ENCODE measurements at regions not wholly inside any gene's neighbourhood (a gene's known extent, or its start where the extent isn't known, plus 50 kb on each side); places are given as distances from the start of the nearest gene placed in this dataset.

DNA sequence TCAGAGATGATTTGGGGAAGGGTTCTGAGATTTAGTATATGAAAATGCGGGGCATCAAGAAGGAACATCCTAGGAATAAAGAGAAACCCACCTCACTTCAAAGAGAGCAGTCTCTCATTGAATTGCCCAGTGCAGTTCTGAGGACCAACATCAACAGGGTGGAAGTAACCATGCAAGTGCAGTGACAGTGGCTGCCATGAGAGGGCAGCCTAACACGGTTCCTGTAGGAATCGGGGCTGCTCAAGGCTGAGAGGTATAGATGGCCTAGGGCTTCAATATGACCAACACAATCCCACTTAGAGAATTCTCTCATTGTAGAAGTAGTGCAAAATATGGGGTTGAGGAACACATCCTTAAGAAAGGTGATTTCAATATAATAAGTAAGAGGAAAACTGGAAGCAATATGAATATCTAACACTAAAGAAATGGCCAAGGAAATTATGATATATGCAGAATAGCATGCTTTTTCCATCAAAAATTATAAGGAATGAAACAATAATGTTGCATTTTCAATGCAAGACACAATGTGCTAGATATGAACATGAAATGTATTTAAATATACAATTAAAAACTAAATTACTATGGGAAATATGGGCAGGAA lies 51.1 kb upstream of the ARRDC4 start:
- POLR2A ChIA-PET, result no interaction called here
- 0% methylated on average over 3 of the region's 3 CpGs for WGBS (ENCODE audit: insufficient coverage, low coverage, missing lambda C conversion rate)
- TF ChIP-seq ZNF311 (CRISPR knock-in tag; IDR thresholded peaks at IDR 0.05), result no peak
- TF ChIP-seq NR1H2 (CRISPR knock-in tag; IDR thresholded peaks at IDR 0.05), result no peak
- TF ChIP-seq ZNF263 (CRISPR knock-in tag; IDR thresholded peaks at IDR 0.05; ENCODE audit: borderline replicate concordance), result no peak
- TF ChIP-seq, protein P1, sequence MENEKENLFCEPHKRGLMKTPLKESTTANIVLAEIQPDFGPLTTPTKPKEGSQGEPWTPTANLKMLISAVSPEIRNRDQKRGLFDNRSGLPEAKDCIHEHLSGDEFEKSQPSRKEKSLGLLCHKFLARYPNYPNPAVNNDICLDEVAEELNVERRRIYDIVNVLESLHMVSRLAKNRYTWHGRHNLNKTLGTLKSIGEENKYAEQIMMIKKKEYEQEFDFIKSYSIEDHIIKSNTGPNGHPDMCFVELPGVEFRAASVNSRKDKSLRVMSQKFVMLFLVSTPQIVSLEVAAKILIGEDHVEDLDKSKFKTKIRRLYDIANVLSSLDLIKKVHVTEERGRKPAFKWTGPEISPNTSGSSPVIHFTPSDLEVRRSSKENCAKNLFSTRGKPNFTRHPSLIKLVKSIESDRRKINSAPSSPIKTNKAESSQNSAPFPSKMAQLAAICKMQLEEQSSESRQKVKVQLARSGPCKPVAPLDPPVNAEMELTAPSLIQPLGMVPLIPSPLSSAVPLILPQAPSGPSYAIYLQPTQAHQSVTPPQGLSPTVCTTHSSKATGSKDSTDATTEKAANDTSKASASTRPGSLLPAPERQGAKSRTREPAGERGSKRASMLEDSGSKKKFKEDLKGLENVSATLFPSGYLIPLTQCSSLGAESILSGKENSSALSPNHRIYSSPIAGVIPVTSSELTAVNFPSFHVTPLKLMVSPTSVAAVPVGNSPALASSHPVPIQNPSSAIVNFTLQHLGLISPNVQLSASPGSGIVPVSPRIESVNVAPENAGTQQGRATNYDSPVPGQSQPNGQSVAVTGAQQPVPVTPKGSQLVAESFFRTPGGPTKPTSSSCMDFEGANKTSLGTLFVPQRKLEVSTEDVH (IDR thresholded peaks at IDR 0.05; ENCODE audit: low read depth, partially characterized antibody), result no peak
- TF ChIP-seq ESRRA (IDR thresholded peaks at IDR 0.05; ENCODE audit: borderline replicate concordance, low read depth), result no peak
- TF ChIP-seq PREB (CRISPR knock-in tag; IDR thresholded peaks at IDR 0.05), result no peak
- no peak for TF ChIP-seq SLC30A9 (CRISPR knock-in tag; IDR thresholded peaks at IDR 0.05)
- TF ChIP-seq, protein P2, sequence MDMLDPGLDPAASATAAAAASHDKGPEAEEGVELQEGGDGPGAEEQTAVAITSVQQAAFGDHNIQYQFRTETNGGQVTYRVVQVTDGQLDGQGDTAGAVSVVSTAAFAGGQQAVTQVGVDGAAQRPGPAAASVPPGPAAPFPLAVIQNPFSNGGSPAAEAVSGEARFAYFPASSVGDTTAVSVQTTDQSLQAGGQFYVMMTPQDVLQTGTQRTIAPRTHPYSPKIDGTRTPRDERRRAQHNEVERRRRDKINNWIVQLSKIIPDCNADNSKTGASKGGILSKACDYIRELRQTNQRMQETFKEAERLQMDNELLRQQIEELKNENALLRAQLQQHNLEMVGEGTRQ (CRISPR knock-in tag; IDR thresholded peaks at IDR 0.05), result no peak
- no peak for TF ChIP-seq ZFX (CRISPR knock-in tag; IDR thresholded peaks at IDR 0.05)
- no peak for TF ChIP-seq GATAD2A (IDR thresholded peaks at IDR 0.05)
- TF ChIP-seq SRF (CRISPR knock-in tag; IDR thresholded peaks at IDR 0.05), result peak in 1 of 2 experiments; percentile 50; a peak in 1 of 4 replicates
- TF ChIP-seq, protein P3, sequence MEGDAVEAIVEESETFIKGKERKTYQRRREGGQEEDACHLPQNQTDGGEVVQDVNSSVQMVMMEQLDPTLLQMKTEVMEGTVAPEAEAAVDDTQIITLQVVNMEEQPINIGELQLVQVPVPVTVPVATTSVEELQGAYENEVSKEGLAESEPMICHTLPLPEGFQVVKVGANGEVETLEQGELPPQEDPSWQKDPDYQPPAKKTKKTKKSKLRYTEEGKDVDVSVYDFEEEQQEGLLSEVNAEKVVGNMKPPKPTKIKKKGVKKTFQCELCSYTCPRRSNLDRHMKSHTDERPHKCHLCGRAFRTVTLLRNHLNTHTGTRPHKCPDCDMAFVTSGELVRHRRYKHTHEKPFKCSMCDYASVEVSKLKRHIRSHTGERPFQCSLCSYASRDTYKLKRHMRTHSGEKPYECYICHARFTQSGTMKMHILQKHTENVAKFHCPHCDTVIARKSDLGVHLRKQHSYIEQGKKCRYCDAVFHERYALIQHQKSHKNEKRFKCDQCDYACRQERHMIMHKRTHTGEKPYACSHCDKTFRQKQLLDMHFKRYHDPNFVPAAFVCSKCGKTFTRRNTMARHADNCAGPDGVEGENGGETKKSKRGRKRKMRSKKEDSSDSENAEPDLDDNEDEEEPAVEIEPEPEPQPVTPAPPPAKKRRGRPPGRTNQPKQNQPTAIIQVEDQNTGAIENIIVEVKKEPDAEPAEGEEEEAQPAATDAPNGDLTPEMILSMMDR (IDR thresholded peaks at IDR 0.05 in 2 of 3, conservative IDR thresholded peaks at IDR 0.05 in 1 of 3; ENCODE audit: insufficient read depth in 2 of 3, low read depth in 1 of 3, low read length in 3 of 3), result peak; percentile 81 to 88 (median 86)
- TF ChIP-seq PHB2 (IDR thresholded peaks at IDR 0.05; ENCODE audit: low read depth), result no peak
- TF ChIP-seq, protein P4, sequence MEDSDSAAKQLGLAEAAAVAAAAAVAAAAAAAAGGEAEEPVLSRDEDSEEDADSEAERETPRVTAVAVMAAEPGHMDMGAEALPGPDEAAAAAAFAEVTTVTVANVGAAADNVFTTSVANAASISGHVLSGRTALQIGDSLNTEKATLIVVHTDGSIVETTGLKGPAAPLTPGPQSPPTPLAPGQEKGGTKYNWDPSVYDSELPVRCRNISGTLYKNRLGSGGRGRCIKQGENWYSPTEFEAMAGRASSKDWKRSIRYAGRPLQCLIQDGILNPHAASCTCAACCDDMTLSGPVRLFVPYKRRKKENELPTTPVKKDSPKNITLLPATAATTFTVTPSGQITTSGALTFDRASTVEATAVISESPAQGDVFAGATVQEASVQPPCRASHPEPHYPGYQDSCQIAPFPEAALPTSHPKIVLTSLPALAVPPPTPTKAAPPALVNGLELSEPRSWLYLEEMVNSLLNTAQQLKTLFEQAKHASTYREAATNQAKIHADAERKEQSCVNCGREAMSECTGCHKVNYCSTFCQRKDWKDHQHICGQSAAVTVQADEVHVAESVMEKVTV (CRISPR knock-in tag; IDR thresholded peaks at IDR 0.05), result peak; percentile 70

More for the DNA sequence above, 51.1 kb upstream of the ARRDC4 start:
- Histone ChIP-seq H3K9ac (ENCODE audit: insufficient read depth in 1 of 2, low read depth in 2 of 2, low read length in 2 of 2) (no peak overlapping the region), H3K27me3 (ENCODE audit: control insufficient read depth in 2 of 2, insufficient read depth in 2 of 2, low read length in 2 of 2) (peaks cover 18 to 21% of the 10 kb centered on the region in 2 experiments), H3K4me3 (no peak overlapping the region), H3K79me2 (ENCODE audit: control insufficient read depth, insufficient read depth, low read length) (no peaks in the 10 kb centered on the region), H3K9me3 (replicated peaks; ENCODE audit: control insufficient read depth, insufficient read depth, low read depth, low read length) (no peaks in the 10 kb centered on the region), H4K20me1 (replicated peaks; ENCODE audit: control insufficient read depth, insufficient read depth, low read length) (no peaks in the 10 kb centered on the region), H3K4me2 (ENCODE audit: insufficient read depth, low read length) (no peak overlapping the region), H3K36me3 (ENCODE audit: control insufficient read depth, insufficient read depth, low read length) (no peaks in the 10 kb centered on the region), H3K9me1 (ENCODE audit: control insufficient read depth, insufficient read depth, low read length) (no peaks in the 10 kb centered on the region), H2AFZ (ENCODE audit: low read depth, low read length) (no peak overlapping the region), H3K4me1 (replicated peaks in 1 of 2; ENCODE audit: control insufficient read depth in 2 of 2, insufficient read depth in 2 of 2, low read length in 2 of 2) (no peaks in the 10 kb centered on the region), H3K27ac (ENCODE audit: extremely low read depth, low read depth, low read length) (no peak overlapping the region)
- CTCF ChIA-PET (ENCODE audit: low intra/inter-chr PET ratio), result interaction anchor here (0.5 to 1.7 kb wide), 5 partner anchors 118 to 269 kb away, joined by 3 to 15 read pairs (median 6); no protein-coding TSS in a partner anchor
- in situ Hi-C loops (cut with MboI) (loop anchor here (5.0 to 25.0 kb wide), 4 partner anchors 175 to 518 kb away; no protein-coding TSS in a partner anchor), intact Hi-C loops (cut with micrococcal nuclease) (loop anchor here (1.0 to 10.0 kb wide), 5 partner anchors 85 to 511 kb away; no protein-coding TSS in a partner anchor)
- ATAC-seq, result peak; percentile 99
- DNase-seq (ENCODE audit: extremely low read depth in 1 of 4, low spot score in 3 of 4), result peak; percentile 63 to 76 (median 68)
- FAIRE-seq, result peak; percentile 95
- no TSS peak for BruUV-seq (replicated peaks)

Measured in K562 (cell line).